Mesenchymal stem cell (in vitro differentiated cells and primary cell): ENCODE measurements at regions not wholly inside any gene's neighbourhood (a gene's known extent, or its start where the extent isn't known, plus 50 kb on each side); places are given as distances from the start of the nearest gene placed in this dataset.

Source experiments
- DNase-seq: peaks from one replicate; pipeline ENCODE4 v3.0.0-alpha.2; 2013
- H2AFZ ChIP-seq: one replicate; pipeline ENCODE4 v1.6.1; 2013; ENCODE audit warnings: low read depth, mild to moderate bottlenecking, control low read depth, inconsistent platforms, low read length, moderate library complexity
- H2AK5ac ChIP-seq: 2 replicates; pipeline ENCODE4 v1.6.1; 2013; ENCODE audit warnings: low read length, moderate library complexity, mild to moderate bottlenecking, inconsistent platforms; ENCODE audit not compliant: severe bottlenecking
- H2BK120ac ChIP-seq: one replicate; pipeline ENCODE4 v1.6.1; 2013; ENCODE audit warnings: low read depth, mild to moderate bottlenecking, inconsistent platforms, low read length, moderate library complexity
- H2BK12ac ChIP-seq, 2 experiments: one replicate each; pipeline ENCODE4 v1.6.1; 2013; ENCODE audit warnings: inconsistent platforms in 2 of 2, low read length in 2 of 2, mild to moderate bottlenecking in 2 of 2, moderate library complexity in 2 of 2, control low read depth in 1 of 2
- H2BK15ac ChIP-seq: one replicate; pipeline ENCODE4 v1.6.1; 2013; ENCODE audit warnings: mild to moderate bottlenecking, low read depth, inconsistent platforms; ENCODE audit not compliant: poor library complexity, severe bottlenecking
- H2BK5ac ChIP-seq: 2 replicates; pipeline ENCODE4 v1.6.1; 2013; ENCODE audit warnings: low read depth, mild to moderate bottlenecking, low read length, control low read depth, inconsistent platforms; ENCODE audit not compliant: poor library complexity, severe bottlenecking
- H3K14ac ChIP-seq, 2 experiments: one replicate each; pipeline ENCODE4 v1.6.1; 2013; ENCODE audit warnings: inconsistent platforms in 2 of 2, low read length in 2 of 2, control low read depth in 1 of 2, mild to moderate bottlenecking in 1 of 2, moderate library complexity in 1 of 2
- H3K18ac ChIP-seq, 2 experiments: one replicate each; pipeline ENCODE4 v1.6.1; 2013; ENCODE audit warnings: inconsistent platforms in 2 of 2, low read length in 2 of 2, control low read depth in 1 of 2, low read depth in 1 of 2, mild to moderate bottlenecking in 1 of 2
- H3K23ac ChIP-seq, 2 experiments: one replicate each; pipeline ENCODE4 v1.6.1; 2013; ENCODE audit warnings: inconsistent platforms in 2 of 2, low read length in 2 of 2, mild to moderate bottlenecking in 2 of 2, moderate library complexity in 2 of 2, control low read depth in 1 of 2
- H3K27ac ChIP-seq: 2 replicates; pipeline ENCODE4 v1.5.1; 2013; ENCODE audit warnings: mild to moderate bottlenecking, moderate library complexity, low read length, control low read depth, inconsistent platforms; ENCODE audit not compliant: poor library complexity, severe bottlenecking
- H3K27me3 ChIP-seq, 2 experiments: 2 replicates each; pipeline versions ENCODE4 v1.6.1 to v1.7.0; 2013; ENCODE audit warnings: low read length in 2 of 2, mild to moderate bottlenecking in 2 of 2, moderate library complexity in 2 of 2, control low read depth in 1 of 2, inconsistent platforms in 1 of 2; ENCODE audit not compliant: control insufficient read depth in 1 of 2, insufficient read depth in 1 of 2
- H3K36me3 ChIP-seq, 2 experiments: 2 replicates each; pipeline versions ENCODE4 v1.6.1 to v1.7.0; 2013; ENCODE audit warnings: low read length in 2 of 2, control low read depth in 1 of 2, inconsistent platforms in 1 of 2, low read depth in 1 of 2, mild to moderate bottlenecking in 1 of 2; ENCODE audit not compliant: insufficient read depth in 2 of 2, control insufficient read depth in 1 of 2
- H3K4ac ChIP-seq, 2 experiments: one replicate each; pipeline ENCODE4 v1.6.1; 2013; ENCODE audit warnings: inconsistent platforms in 2 of 2, low read length in 2 of 2, mild to moderate bottlenecking in 2 of 2, moderate library complexity in 2 of 2, control low read depth in 1 of 2, low read depth in 1 of 2
- H3K4me1 ChIP-seq: 2 replicates; pipeline ENCODE4 v1.6.1; 2013; ENCODE audit warnings: low read depth, low read length, control low read depth; ENCODE audit not compliant: control insufficient read depth, insufficient read depth
- H3K4me2 ChIP-seq: 2 replicates; pipeline ENCODE4 v1.6.1; 2013; ENCODE audit warnings: low read length, mild to moderate bottlenecking, inconsistent platforms; ENCODE audit not compliant: poor library complexity, severe bottlenecking
- H3K4me3 ChIP-seq, 2 experiments: 2 replicates each; pipeline versions ENCODE4 v1.5.1 to v1.7.0; 2013; ENCODE audit warnings: low read length in 2 of 2, mild to moderate bottlenecking in 2 of 2, control low read depth in 1 of 2, low read depth in 1 of 2; ENCODE audit not compliant: insufficient read depth in 1 of 2
- H3K79me1 ChIP-seq: replicated peaks from 2 replicates; pipeline ENCODE4 v1.6.1; 2013; ENCODE audit warnings: mild to moderate bottlenecking, control low read depth, low read length, inconsistent platforms; ENCODE audit not compliant: poor library complexity, severe bottlenecking
- H3K9ac ChIP-seq: 2 replicates; pipeline ENCODE4 v1.7.0; 2013; ENCODE audit warnings: mild to moderate bottlenecking, low read length, moderate library complexity
- H3K9me3 ChIP-seq: 2 replicates; pipeline ENCODE4 v1.7.0; 2013; ENCODE audit warnings: mild to moderate bottlenecking, low read length; ENCODE audit not compliant: control insufficient read depth
- H4K8ac ChIP-seq: one replicate; pipeline ENCODE4 v1.6.1; 2013; ENCODE audit warnings: inconsistent platforms, mild to moderate bottlenecking, low read length, moderate library complexity
- H4K91ac ChIP-seq: one replicate; pipeline ENCODE4 v1.6.1; 2013; ENCODE audit warnings: mild to moderate bottlenecking, low read length, inconsistent platforms
- WGBS: methylation state at CpG from one replicate; pipeline ENCODE4 v1.1.7; 2013; ENCODE audit warnings: mixed read lengths; 5-methylcytosine and 5-hydroxymethylcytosine counted together

- H3K9me3 ChIP-seq: peaks cover 11% of the 10 kb centered on the region
- H2BK15ac ChIP-seq: no peak overlapping the region
- no peak overlapping the region for H3K4me3 ChIP-seq
- peaks cover 1% of the 10 kb centered on the region for H3K79me1 ChIP-seq
- H4K8ac ChIP-seq: no peak overlapping the region
- 89% methylated on average over 5 of the region's 5 CpGs for WGBS
- no peak overlapping the region for H3K23ac ChIP-seq
- no peak overlapping the region for H3K18ac ChIP-seq
- H2BK120ac ChIP-seq: no peak overlapping the region
- H3K4me2 ChIP-seq: no peak overlapping the region
- no peak overlapping the region for H2AK5ac ChIP-seq
- no peak for DNase-seq
- H3K14ac ChIP-seq: no peak overlapping the region
- H3K27me3 ChIP-seq: no peaks in the 10 kb centered on the region
- no peak overlapping the region for H3K9ac ChIP-seq
- no peak overlapping the region for H3K27ac ChIP-seq
- no peaks in the 10 kb centered on the region for H3K36me3 ChIP-seq
- H3K4ac ChIP-seq: no peak overlapping the region
- H2BK5ac ChIP-seq: no peak overlapping the region
- no peak overlapping the region for H4K91ac ChIP-seq
- no peak overlapping the region for H2AFZ ChIP-seq
- no peak overlapping the region for H2BK12ac ChIP-seq
- H3K4me1 ChIP-seq: no peaks in the 10 kb centered on the region
Measured at GRCh38 chr3:106836906-106837305, 540.3 kb upstream of the CCDC54 start.

- 96% methylated on average over 3 of the region's 3 CpGs for WGBS
- Histone ChIP-seq H2AK5ac (no peak overlapping the region), H3K9ac (no peak overlapping the region), H2BK15ac (no peak overlapping the region), H3K14ac (no peak overlapping the region), H3K27ac (no peak overlapping the region), H2AFZ (no peak overlapping the region), H3K18ac (no peak overlapping the region), H2BK5ac (no peak overlapping the region), H2BK120ac (no peak overlapping the region), H3K4me1 (no peaks in the 10 kb centered on the region), H3K4me3 (no peak overlapping the region), H4K8ac (no peak overlapping the region), H3K36me3 (no peaks in the 10 kb centered on the region), H2BK12ac (no peak overlapping the region), H3K4me2 (no peak overlapping the region), H3K27me3 (no peaks in the 10 kb centered on the region), H3K4ac (no peak overlapping the region), H4K91ac (no peak overlapping the region), H3K79me1 (peaks cover 1% of the 10 kb centered on the region), H3K23ac (no peak overlapping the region), H3K9me3 (peaks cover 3% of the 10 kb centered on the region)
- DNase-seq: no peak
Measured at GRCh38 chr3:106837616-106838015, 539.6 kb upstream of the CCDC54 start.

DNA sequence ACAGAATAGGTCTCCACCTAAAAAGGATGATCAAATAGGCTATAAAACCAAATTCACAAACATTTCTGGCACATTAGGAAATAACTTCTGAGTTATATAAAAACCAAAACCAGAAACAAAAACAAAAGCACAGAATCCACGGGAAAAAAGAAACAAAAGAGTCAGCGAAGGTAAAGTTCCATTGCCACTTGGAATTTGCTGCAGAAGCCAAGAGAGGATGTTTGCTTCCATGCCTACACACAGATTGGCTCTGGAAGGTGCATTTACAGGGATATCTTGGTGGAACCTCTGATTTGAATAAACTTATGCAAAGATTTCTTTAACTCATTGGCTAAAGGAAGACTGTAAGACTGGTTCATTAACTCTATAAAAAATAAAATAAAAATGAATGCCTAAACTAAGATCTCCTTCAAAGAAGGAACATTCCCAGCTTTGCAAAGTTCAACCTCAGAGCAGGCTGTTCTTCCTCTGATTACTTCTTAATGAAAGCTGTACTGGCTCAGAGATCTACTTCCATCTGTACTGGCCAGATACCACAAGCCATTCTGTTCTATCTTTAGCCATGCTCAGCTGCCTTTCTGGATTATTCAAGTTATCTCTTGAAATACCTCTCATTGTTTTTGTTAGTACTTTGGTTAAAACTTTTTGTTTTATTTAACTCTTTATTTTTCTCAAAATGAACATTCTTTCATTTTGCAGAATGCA, 537.5 kb upstream of the CCDC54 start:
- H3K4me2 ChIP-seq: no peak overlapping the region
- H2BK120ac ChIP-seq: no peak overlapping the region
- H3K9ac ChIP-seq: no peak overlapping the region
- no peak overlapping the region for H2BK5ac ChIP-seq
- H3K79me1 ChIP-seq: peaks cover 1% of the 10 kb centered on the region
- H3K14ac ChIP-seq: no peak overlapping the region
- no peak overlapping the region for H4K91ac ChIP-seq
- H3K27ac ChIP-seq: no peak overlapping the region
- DNase-seq: no peak
- no peak overlapping the region for H3K4ac ChIP-seq
- no peak overlapping the region for H4K8ac ChIP-seq
- no peak overlapping the region for H3K18ac ChIP-seq
- no peaks in the 10 kb centered on the region for H3K27me3 ChIP-seq
- H3K23ac ChIP-seq: no peak overlapping the region
- no peak overlapping the region for H2BK12ac ChIP-seq
- no peaks in the 10 kb centered on the region for H3K4me1 ChIP-seq
- no peaks in the 10 kb centered on the region for H3K36me3 ChIP-seq
- no peak overlapping the region for H2BK15ac ChIP-seq
- no peaks in the 10 kb centered on the region for H3K9me3 ChIP-seq
- no peak overlapping the region for H2AFZ ChIP-seq
- 91% methylated on average over 2 of the region's 2 CpGs for WGBS
- H2AK5ac ChIP-seq: no peak overlapping the region
- H3K4me3 ChIP-seq: no peak overlapping the region

- no peak for DNase-seq
- no peak overlapping the region for H3K9ac ChIP-seq
Measured at GRCh38 chr3:106840319-106840718, 536.9 kb upstream of the CCDC54 start.

More at GRCh38 chr3:106840319-106840718, 536.9 kb upstream of the CCDC54 start:
- Histone ChIP-seq H3K4ac (no peak overlapping the region), H3K27ac (no peak overlapping the region), H2BK5ac (no peak overlapping the region), H2BK15ac (no peak overlapping the region), H2AFZ (no peak overlapping the region), H3K14ac (no peak overlapping the region), H2BK12ac (no peak overlapping the region), H2AK5ac (no peak overlapping the region), H3K23ac (no peak overlapping the region), H3K9me3 (no peaks in the 10 kb centered on the region), H3K4me2 (no peak overlapping the region), H3K4me3 (no peak overlapping the region), H3K18ac (no peak overlapping the region), H3K79me1 (peaks cover 1% of the 10 kb centered on the region), H3K4me1 (no peaks in the 10 kb centered on the region), H3K27me3 (no peaks in the 10 kb centered on the region), H4K8ac (no peak overlapping the region), H2BK120ac (no peak overlapping the region), H3K36me3 (no peaks in the 10 kb centered on the region), H4K91ac (no peak overlapping the region)
